H9 (cell line): ENCODE measurements at regions not wholly inside any gene's neighbourhood (a gene's known extent, or its start where the extent isn't known, plus 50 kb on each side); places are given as distances from the start of the nearest gene placed in this dataset.

Source experiments
- DNase-seq: peaks from one replicate; pipeline ENCODE4 v3.0.0-alpha.2; 2017
- H2AFZ ChIP-seq: one replicate; pipeline ENCODE4 v1.6.1; 2013; ENCODE audit warnings: mild to moderate bottlenecking, low read length, control low read depth, moderate library complexity
- H2AK5ac ChIP-seq: 2 replicates; pipeline ENCODE4 v1.6.1; 2013; ENCODE audit warnings: low read length, control low read depth, mixed read lengths; ENCODE audit not compliant: insufficient read length
- H2BK120ac ChIP-seq: one replicate; pipeline ENCODE4 v1.6.1; 2013; ENCODE audit warnings: low read depth, mild to moderate bottlenecking, low read length, control low read depth, inconsistent platforms; ENCODE audit not compliant: poor library complexity, severe bottlenecking
- H2BK12ac ChIP-seq: 2 replicates; pipeline ENCODE4 v1.6.1; 2013; ENCODE audit warnings: low read length, control low read depth, mixed read lengths, low read depth; ENCODE audit not compliant: insufficient read length
- H2BK15ac ChIP-seq: 2 replicates; pipeline ENCODE4 v1.6.1; 2013; ENCODE audit warnings: low read depth, low read length, control low read depth
- H2BK20ac ChIP-seq: one replicate; pipeline ENCODE4 v1.6.1; 2013; ENCODE audit warnings: low read depth, mild to moderate bottlenecking, low read length, control low read depth, inconsistent platforms; ENCODE audit not compliant: poor library complexity, severe bottlenecking
- H2BK5ac ChIP-seq: 2 replicates; pipeline ENCODE4 v1.6.1; 2013; ENCODE audit warnings: low read length, control low read depth, mixed read lengths; ENCODE audit not compliant: insufficient read length
- H3K14ac ChIP-seq: 2 replicates; pipeline ENCODE4 v1.6.1; 2013; ENCODE audit warnings: low read length, control low read depth; ENCODE audit not compliant: insufficient read depth
- H3K18ac ChIP-seq: 2 replicates; pipeline ENCODE4 v1.6.1; 2013; ENCODE audit warnings: low read depth, mild to moderate bottlenecking, mixed read lengths, low read length, control low read depth; ENCODE audit not compliant: insufficient read length
- H3K23ac ChIP-seq: 2 replicates; pipeline ENCODE4 v1.6.1; 2013; ENCODE audit warnings: low read length, control low read depth, mixed read lengths, low read depth; ENCODE audit not compliant: insufficient read length
- H3K23me2 ChIP-seq: 2 replicates; pipeline ENCODE4 v1.6.1; 2013; ENCODE audit warnings: low read depth, mild to moderate bottlenecking, mixed read lengths, low read length, control low read depth; ENCODE audit not compliant: insufficient read length, poor library complexity, severe bottlenecking
- H3K27ac ChIP-seq: 2 replicates; pipeline ENCODE4 v1.5.1; 2013; ENCODE audit warnings: low read length, control low read depth, mixed read lengths, low read depth; ENCODE audit not compliant: insufficient read length
- H3K27me3 ChIP-seq: 2 replicates; pipeline ENCODE4 v1.6.1; 2013; ENCODE audit warnings: low read length, control low read depth, inconsistent platforms; ENCODE audit not compliant: insufficient read depth
- H3K4ac ChIP-seq: 2 replicates; pipeline ENCODE4 v1.6.1; 2013; ENCODE audit warnings: low read depth, mild to moderate bottlenecking, control low read depth, inconsistent platforms, low read length, moderate library complexity
- H3K4me1 ChIP-seq: 2 replicates; pipeline ENCODE4 v1.6.1; 2013; ENCODE audit warnings: low read length, control low read depth, inconsistent platforms; ENCODE audit not compliant: insufficient read depth
- H3K4me2 ChIP-seq: 2 replicates; pipeline ENCODE4 v1.6.1; 2013; ENCODE audit warnings: low read length, control low read depth, mixed read lengths; ENCODE audit not compliant: insufficient read length, insufficient read depth
- H3K56ac ChIP-seq: 2 replicates; pipeline ENCODE4 v1.6.1; 2013; ENCODE audit warnings: low read depth, mild to moderate bottlenecking, mixed read lengths, low read length, control low read depth; ENCODE audit not compliant: insufficient read length
- H3K79me1 ChIP-seq: 2 replicates; pipeline ENCODE4 v1.6.1; 2013; ENCODE audit warnings: low read depth, mild to moderate bottlenecking, moderate library complexity, low read length, control low read depth, inconsistent platforms; ENCODE audit not compliant: insufficient read depth, poor library complexity, severe bottlenecking
- H3K79me2 ChIP-seq: 2 replicates; pipeline ENCODE4 v1.6.1; 2013; ENCODE audit warnings: low read length, control low read depth, inconsistent platforms; ENCODE audit not compliant: insufficient read depth
- H3K9ac ChIP-seq: 2 replicates; pipeline ENCODE4 v1.6.1; 2013; ENCODE audit warnings: low read length, control low read depth, mixed read lengths; ENCODE audit not compliant: insufficient read length; ENCODE audit errors: extremely low read depth
- H3K9me3 ChIP-seq: one replicate; pipeline ENCODE4 v1.6.1; 2013; ENCODE audit warnings: low read depth, low read length, inconsistent platforms; ENCODE audit not compliant: control insufficient read depth
- H3T11ph ChIP-seq: one replicate; pipeline ENCODE4 v1.6.1; 2013; ENCODE audit warnings: mild to moderate bottlenecking, low read length, control low read depth, inconsistent platforms
- H4K20me1 ChIP-seq: one replicate; pipeline ENCODE4 v1.6.1; 2013; ENCODE audit not compliant: control insufficient read depth, insufficient read length, insufficient read depth
- H4K5ac ChIP-seq: 2 replicates; pipeline ENCODE4 v1.6.1; 2013; ENCODE audit warnings: low read depth, mild to moderate bottlenecking, mixed read lengths, low read length, control low read depth; ENCODE audit not compliant: insufficient read length
- H4K8ac ChIP-seq: replicated peaks from 2 replicates; pipeline ENCODE4 v1.6.1; 2013; ENCODE audit warnings: low read length, control low read depth, mixed read lengths, low read depth; ENCODE audit not compliant: insufficient read length
- H4K91ac ChIP-seq: 2 replicates; pipeline ENCODE4 v1.6.1; 2013; ENCODE audit warnings: low read depth, mild to moderate bottlenecking, moderate library complexity, mixed read lengths, low read length, control low read depth; ENCODE audit not compliant: insufficient read length
- H3K27ac Mint-ChIP-seq, 3 experiments: 2 replicates in 2 of 3; 3 replicates in 1 of 3; pipeline ENCODE4 v1.8.0; 2020 to 2021; ENCODE audit warnings: mixed read lengths in 3 of 3, mild to moderate bottlenecking in 1 of 3, moderate library complexity in 1 of 3
- H3K27me3 Mint-ChIP-seq: 2 replicates; pipeline ENCODE4 v1.8.0; 2021; ENCODE audit warnings: low read depth, mild to moderate bottlenecking, moderate library complexity, mixed read lengths
- H3K36me3 Mint-ChIP-seq, 3 experiments: 2 replicates in 2 of 3; 3 replicates in 1 of 3; pipeline ENCODE4 v1.8.0; 2020 to 2021; ENCODE audit warnings: low read depth in 3 of 3, mixed read lengths in 3 of 3; ENCODE audit not compliant: insufficient read depth in 1 of 3
- H3K4me1 Mint-ChIP-seq, 2 experiments: 2 replicates each; pipeline ENCODE4 v1.8.0; 2020; ENCODE audit warnings: mixed read lengths in 2 of 2
- H3K4me3 Mint-ChIP-seq, 2 experiments: 2 replicates in 1 of 2; 3 replicates in 1 of 2; pipeline ENCODE4 v1.8.0; 2020 to 2021; ENCODE audit warnings: mild to moderate bottlenecking in 2 of 2, mixed read lengths in 2 of 2, moderate library complexity in 1 of 2
- H3K9me3 Mint-ChIP-seq, 2 experiments: 2 replicates in 1 of 2; 3 replicates in 1 of 2; pipeline ENCODE4 v1.8.0; 2020; ENCODE audit warnings: mild to moderate bottlenecking in 2 of 2, mixed read lengths in 2 of 2, moderate library complexity in 1 of 2
- CTCF ChIP-seq: fragments of 200-600 bp; sonication (generic); conservative IDR thresholded peaks from 3 replicates; pipeline ENCODE4 v1.8.0; 2021; ENCODE audit warnings: antibody characterized with exemption, mild to moderate bottlenecking
- WGBS: extraction: QIAGEN DNeasy Blood & Tissue Kit; methylation state at CpG from one replicate; pipeline ENCODE4 v1.1.7; 2013; ENCODE audit warnings: missing lambda C conversion rate, low lambda C conversion rate, mixed read lengths; ENCODE audit not compliant: insufficient read length; ENCODE audit errors: extremely low coverage; 5-methylcytosine and 5-hydroxymethylcytosine counted together

GRCh38 chr2:47675196-47675825 is 104.5 kb upstream of the KCNK12 start:
- DNase-seq: no peak
- no peak for TF ChIP-seq CTCF
- Histone ChIP-seq H3K79me2 (no peaks in the 10 kb centered on the region), H3K79me1 (no peaks in the 10 kb centered on the region), H3K27ac (no peak overlapping the region), H3K14ac (no peak overlapping the region; the same call in 1 of the 2 replicates), H3K4me2 (no peak overlapping the region), H3K18ac (no peak overlapping the region), H3K4me1 (peaks cover 4% of the 10 kb centered on the region; the same call in 1 of the 2 replicates), H3K23me2 (no peaks in the 10 kb centered on the region), H2BK15ac (no peak overlapping the region), H2BK120ac (no peak overlapping the region), H2BK20ac (no peak overlapping the region), H3K27me3 (no peaks in the 10 kb centered on the region), H2AFZ (no peak overlapping the region), H4K91ac (no peak overlapping the region), H3K23ac (no peak overlapping the region), H4K20me1 (no peaks in the 10 kb centered on the region), H3K9me3 (no peaks in the 10 kb centered on the region), H3K56ac (no peak overlapping the region), H2BK12ac (peak overlapping the region; percentile 14), H3K4ac (no peak overlapping the region), H2AK5ac (no peak overlapping the region), H3K9ac (no peak overlapping the region), H2BK5ac (no peak overlapping the region), H4K5ac (no peak overlapping the region), H3T11ph (no peak overlapping the region), H4K8ac (no peak overlapping the region)
- Mint-ChIP-seq H3K36me3 (peaks cover 0 to 10% (median 2%) of the 10 kb centered on the region in 3 experiments; a peak in 3 of 7 replicates), H3K4me3 (peak overlapping the region in 1 of 2 experiments; percentile 42; a peak in 1 of 5 replicates), H3K4me1 (peaks cover 22 to 26% of the 10 kb centered on the region in 2 experiments), H3K9me3 (peaks cover 0 to 4% of the 10 kb centered on the region in 2 experiments; a peak in 3 of 5 replicates), H3K27me3 (no peaks in the 10 kb centered on the region), H3K27ac (peak overlapping the region in 2 of 3 experiments; percentile 49 to 67; a peak in 1 of 7 replicates)
- WGBS: no CpG with 5 or more reads among the region's 2 CpGs
